Gastroesophageal sphincter (tissue), 3 donors: ENCODE measurements at regions not wholly inside any gene's neighbourhood (a gene's known extent, or its start where the extent isn't known, plus 50 kb on each side); places are given as distances from the start of the nearest gene placed in this dataset.

ENCODE experiments used
- EP300 ChIP-seq: sonication (generic); formaldehyde crosslinking; IDR thresholded peaks from one replicate; pipeline ENCODE4 v1.6.1; 2017; ENCODE audit warnings: antibody characterized with exemption, mild to moderate bottlenecking
- POLR2A ChIP-seq, 2 donors: fragments of 450-650 bp; IDR thresholded peaks; one replicate each; pipeline ENCODE4 v1.6.1; 2017; ENCODE audit warnings: antibody characterized with exemption in 2 of 2, mild to moderate bottlenecking in 2 of 2, moderate library complexity in 1 of 2
- POLR2AphosphoS5 ChIP-seq: sonication (generic); formaldehyde crosslinking; IDR thresholded peaks from one replicate; pipeline ENCODE4 v1.6.1; 2017; ENCODE audit warnings: antibody characterized with exemption
- TF ChIP-seq, protein P1 (sequence below), 4 experiments: fragments of 200-600 bp in 2 of 4; fragments of 450-650 bp in 2 of 4; sonication (generic) in 1 of 4; IDR thresholded peaks; one replicate each; pipeline ENCODE4 v1.5.1; 2017 to 2019; ENCODE audit warnings: antibody characterized with exemption in 4 of 4, mild to moderate bottlenecking in 2 of 4, moderate library complexity in 2 of 4

DNA sequence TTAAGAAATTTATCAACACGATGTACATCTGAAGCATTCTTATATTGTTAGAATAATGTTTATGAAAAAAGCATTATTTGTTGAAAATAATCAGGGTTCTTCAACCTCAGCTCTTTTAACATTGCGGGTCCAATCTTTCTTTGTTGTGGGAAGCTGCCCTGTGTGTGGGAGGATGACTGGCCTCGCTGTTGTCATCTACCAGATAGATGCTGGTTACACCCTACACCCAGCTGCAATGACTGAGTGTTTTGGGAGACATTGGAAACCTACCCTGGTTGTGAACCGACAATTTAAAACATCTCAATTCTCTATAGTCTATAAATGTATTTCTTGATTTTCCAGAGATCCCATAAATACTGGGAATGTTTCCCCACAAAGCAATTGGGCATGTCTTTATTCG lies 794.2 kb upstream of the CDH10 start:
- TF ChIP-seq, protein P1, sequence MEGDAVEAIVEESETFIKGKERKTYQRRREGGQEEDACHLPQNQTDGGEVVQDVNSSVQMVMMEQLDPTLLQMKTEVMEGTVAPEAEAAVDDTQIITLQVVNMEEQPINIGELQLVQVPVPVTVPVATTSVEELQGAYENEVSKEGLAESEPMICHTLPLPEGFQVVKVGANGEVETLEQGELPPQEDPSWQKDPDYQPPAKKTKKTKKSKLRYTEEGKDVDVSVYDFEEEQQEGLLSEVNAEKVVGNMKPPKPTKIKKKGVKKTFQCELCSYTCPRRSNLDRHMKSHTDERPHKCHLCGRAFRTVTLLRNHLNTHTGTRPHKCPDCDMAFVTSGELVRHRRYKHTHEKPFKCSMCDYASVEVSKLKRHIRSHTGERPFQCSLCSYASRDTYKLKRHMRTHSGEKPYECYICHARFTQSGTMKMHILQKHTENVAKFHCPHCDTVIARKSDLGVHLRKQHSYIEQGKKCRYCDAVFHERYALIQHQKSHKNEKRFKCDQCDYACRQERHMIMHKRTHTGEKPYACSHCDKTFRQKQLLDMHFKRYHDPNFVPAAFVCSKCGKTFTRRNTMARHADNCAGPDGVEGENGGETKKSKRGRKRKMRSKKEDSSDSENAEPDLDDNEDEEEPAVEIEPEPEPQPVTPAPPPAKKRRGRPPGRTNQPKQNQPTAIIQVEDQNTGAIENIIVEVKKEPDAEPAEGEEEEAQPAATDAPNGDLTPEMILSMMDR (IDR thresholded peaks at IDR 0.05): no peak
- TF ChIP-seq EP300: no peak
- TF ChIP-seq POLR2AphosphoS5: no peak
- no peak for TF ChIP-seq POLR2A (IDR thresholded peaks at IDR 0.05)
